HG03066 (cell line): ENCODE measurements at regions not wholly inside any gene's neighbourhood (a gene's known extent, or its start where the extent isn't known, plus 50 kb on each side); places are given as distances from the start of the nearest gene placed in this dataset.

ENCODE experiments used
- ATAC-seq: cut with Tn5 transposase; IDR thresholded peaks from one replicate; pipeline ENCODE4 v1.9.1; 2021; ENCODE audit warnings: low read depth; ENCODE audit not compliant: unreplicated experiment

DNA sequence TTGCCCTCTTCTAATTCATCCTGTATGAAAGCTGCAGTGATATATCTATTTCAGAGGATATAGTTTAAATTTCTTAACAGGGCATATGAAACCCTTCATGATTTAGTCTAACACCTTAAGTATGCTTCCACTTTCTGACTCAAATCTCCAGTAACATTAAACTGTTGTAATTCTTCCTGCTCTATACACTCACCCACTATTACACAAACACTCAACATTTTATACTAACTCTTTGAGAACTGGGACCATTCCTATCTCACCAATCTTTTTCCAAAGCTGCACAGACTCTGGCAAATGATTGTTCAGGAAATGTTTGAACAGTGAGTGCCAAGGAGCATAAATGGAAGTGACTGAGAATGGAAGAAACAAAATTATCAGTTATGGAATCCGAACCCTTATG is 560.4 kb upstream of the DPPA4 start:
- no peak for ATAC-seq

DNA sequence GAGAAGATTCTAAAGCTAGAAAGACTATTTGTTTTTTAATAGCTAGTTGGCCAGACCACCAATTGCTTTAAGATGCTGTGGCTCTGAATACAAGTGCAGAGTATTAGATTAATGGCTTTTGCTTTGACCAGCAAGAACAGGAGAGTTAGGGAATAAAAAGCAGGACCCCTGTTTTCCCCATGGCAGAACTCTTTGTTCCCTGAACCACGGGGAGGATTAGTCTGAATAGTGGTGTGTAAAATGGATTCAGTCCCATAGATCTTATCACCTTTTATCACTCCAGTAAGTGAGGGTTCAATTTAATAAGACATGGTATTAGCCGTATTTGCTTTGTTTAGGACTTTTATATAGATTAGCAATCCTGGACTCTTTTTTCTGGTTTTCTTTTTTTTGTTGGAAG is 562.6 kb upstream of the DPPA4 start:
- no peak for ATAC-seq

- no peak for ATAC-seq
Observed at GRCh38 chr3:109900783-109901182, 563.4 kb upstream of the DPPA4 start.

DNA sequence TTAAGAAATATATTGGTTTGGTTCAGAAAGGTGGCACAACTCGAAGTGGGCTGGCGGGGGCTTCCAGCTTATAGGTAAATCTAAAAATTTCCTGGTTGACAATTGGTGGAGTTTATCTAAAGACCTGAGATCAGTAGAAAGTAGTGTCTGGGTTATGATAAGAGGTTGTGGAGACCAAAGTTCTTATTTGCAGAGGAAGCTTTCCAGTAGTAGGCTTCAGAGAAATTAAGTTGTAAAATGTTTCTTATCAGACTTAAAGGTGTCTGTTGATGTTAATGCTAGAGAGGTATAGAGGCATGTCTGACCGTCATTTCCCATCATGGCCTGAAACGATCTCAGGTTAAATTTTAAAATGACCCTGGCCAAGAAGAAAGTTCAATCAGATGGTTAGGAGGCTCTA is 565.2 kb upstream of the DPPA4 start:
- no peak for ATAC-seq

GRCh38 chr3:109903100-109903499 is 565.8 kb upstream of the DPPA4 start:
- ATAC-seq: no peak

GRCh38 chr3:109910772-109911171 is 573.4 kb upstream of the DPPA4 start:
- no peak for ATAC-seq

DNA sequence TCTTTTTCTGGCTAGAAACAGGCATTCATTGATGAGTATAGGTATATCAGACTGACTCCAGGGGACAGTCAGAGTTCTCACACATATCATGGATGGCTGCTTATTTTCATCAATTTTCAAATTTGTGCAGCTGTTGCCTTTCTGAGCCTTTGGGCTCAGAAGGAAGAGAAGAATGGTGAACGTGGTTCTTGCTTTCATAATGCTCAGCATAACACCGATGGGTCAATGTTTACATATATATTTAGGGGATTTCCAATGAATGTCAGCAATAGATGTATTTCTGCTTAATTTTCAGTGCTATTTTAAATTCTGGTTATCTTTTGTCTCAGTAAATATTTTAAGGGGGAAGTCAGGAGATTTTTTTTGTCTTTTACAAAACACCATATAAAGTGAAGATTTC is 581.4 kb upstream of the DPPA4 start:
- ATAC-seq: no peak

- no peak for ATAC-seq
Observed at GRCh38 chr3:109920749-109921148, 583.4 kb upstream of the DPPA4 start.

- ATAC-seq: no peak
Observed at GRCh38 chr3:109921509-109921908, 584.2 kb upstream of the DPPA4 start.

- ATAC-seq: no peak
Observed at GRCh38 chr3:109922856-109923255, 585.5 kb upstream of the DPPA4 start.

GRCh38 chr3:109923431-109923830 is 586.1 kb upstream of the DPPA4 start:
- no peak for ATAC-seq

GRCh38 chr3:109924196-109924595 is 586.9 kb upstream of the DPPA4 start:
- ATAC-seq: no peak

GRCh38 chr3:109926376-109926775 is 589.0 kb upstream of the DPPA4 start:
- ATAC-seq: no peak

GRCh38 chr3:109927161-109927560 is 589.8 kb upstream of the DPPA4 start:
- no peak for ATAC-seq

DNA sequence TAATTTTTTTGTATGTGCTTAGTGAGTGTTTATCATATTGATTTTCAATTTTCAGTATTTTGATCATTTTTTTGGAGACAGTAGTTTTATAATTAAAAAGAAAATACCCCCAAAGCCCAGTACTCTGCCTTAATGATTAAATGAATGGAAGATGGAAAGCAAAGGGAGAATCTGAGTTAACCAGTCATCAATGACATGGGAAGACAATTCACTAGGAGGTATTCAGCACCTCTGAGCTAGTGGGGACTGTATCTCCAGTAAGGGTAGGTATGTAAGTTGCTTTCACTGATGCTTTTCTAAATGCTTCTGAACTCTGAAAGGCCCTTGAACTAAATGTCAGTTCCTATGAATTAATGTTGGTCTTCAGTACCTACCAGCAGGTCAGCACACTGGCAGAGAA is 590.4 kb upstream of the DPPA4 start:
- ATAC-seq: no peak

DNA sequence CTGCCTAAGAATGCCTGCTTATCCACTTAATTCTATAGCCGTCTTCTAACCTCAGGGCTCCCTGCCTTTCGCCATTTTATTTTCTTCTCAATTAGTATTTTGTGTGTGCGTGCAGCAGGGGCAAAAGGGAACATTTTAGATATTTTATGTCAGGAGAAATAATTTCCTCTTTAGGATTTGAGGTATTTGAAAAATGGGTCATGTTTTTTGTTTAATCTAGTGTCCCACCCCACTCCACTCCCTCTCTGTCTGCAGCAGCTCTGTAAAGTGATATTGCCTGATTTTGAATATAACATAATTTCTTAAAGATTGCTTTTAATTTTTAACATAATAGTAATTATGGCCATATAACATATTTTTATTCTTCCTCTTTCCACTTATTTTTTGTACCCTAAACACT is 593.2 kb upstream of the DPPA4 start:
- ATAC-seq: no peak

DNA sequence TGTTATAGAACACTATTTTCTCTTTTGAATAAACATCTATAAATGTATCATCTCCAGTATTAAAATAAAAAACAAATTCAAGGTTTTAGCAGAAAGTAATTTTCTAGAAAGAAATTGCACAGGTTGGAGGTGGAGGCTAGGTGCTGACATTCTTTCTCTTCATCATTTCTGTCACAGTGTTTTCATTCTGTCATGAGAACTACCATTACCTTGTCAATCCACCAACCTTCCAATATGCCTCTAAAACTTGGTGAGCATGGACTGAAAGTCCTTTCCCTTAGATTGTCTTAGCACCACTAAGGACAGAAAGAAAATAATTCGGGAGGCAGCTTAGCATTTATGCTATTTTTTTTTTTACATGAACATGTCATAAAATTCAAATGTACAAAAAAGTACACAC is 596.2 kb upstream of the DPPA4 start:
- no peak for ATAC-seq

DNA sequence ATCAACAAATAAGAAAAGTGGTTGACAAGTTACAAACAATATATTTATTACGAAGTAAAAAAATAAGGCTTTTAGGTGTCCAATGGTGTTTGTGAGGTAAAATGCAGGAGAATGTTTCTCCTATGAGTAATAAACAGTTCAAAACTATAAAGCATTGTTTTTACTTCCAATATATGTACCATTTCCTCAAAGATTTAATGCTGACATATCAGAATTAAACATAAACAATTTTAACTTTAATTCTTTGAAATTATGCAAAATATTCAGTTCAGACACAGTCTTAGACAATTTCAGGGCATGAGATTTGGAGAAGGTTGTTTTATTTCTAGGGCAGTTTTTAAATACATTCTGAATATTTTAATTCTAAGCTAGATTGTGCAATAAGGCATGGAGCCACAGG is 602.5 kb upstream of the DPPA4 start:
- ATAC-seq: no peak

DNA sequence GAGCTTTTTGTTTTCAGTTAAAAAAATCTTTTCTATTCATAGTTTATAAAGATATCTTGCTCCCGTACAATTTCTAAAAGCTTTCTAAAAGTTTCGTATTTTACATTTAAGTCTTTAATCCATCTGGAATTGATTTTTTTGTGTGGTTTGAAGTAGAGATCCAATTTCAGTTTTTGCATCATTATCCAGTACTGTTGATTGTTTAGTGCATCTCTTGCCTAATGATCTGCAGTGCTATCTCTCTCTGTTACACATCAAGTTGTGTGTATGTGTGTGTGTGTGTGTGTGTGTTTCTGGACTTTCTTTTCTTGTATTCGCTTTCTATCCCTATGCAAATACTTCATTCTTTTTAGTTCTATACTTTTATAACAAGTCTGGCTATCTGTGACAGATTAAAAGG is 605.8 kb upstream of the DPPA4 start:
- no peak for ATAC-seq

GRCh38 chr3:109944836-109945235 is 607.5 kb upstream of the DPPA4 start:
- no peak for ATAC-seq

- ATAC-seq: no peak
Observed at GRCh38 chr3:109952924-109953323, 615.6 kb upstream of the DPPA4 start.

DNA sequence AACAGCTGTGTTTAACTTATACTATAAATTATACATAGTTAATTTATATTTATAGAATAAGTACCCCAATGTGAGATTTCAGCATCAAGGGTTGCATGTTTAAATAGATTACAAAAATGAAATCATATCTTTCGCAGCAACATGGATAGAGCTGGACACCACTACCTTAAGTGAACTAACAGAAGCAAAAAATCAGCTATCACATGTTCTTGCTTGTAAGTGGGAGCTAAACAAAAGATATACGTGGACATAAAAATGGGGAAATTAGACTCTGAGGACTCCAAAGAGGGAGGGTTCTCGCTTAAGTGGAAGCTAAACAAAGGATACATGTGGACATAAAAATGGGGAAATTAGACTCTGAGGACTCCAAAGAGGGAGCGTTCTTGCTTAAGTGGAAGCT is 626.5 kb upstream of the DPPA4 start:
- no peak for ATAC-seq

DNA sequence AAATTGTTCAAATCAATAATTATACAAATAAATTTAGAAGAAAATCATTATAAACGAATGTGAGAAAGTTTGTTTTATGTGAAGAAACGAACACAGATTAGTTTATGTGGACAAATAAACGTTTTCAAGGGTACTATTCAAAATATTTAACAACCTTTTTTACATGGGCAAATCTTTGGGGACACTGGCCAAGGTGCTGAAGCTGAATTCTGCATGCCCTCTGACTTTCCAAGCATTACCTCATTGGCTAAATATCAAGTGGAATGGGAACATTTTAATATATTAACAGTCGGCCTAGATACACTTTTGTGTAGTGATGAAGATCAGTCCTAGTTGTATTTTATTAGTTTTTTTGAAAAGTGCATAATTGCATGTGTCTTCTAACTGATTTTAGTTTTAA is 636.4 kb upstream of the DPPA4 start:
- no peak for ATAC-seq

DNA sequence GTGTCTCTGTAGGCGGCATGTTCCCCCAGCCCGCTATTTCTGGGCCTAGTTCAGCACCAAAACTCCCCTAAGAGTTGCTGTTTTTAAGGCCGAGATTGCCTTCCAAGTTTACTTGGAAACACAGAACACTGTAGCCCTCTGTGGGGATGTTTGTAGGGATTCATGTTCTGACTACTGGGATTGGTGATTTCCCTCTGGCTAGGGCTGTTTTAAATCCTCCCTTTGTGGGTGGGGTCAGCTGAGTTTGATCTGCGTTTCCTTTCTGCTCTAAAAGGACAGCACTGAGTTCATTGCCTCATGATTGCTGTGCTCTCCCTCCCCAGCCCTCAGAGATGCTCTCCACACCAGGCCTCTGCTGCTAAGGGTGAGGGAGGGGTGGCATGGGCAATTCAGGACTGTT is 640.6 kb upstream of the DPPA4 start:
- no peak for ATAC-seq
